BJ (cell line): ENCODE measurements at regions not wholly inside any gene's neighbourhood (a gene's known extent, or its start where the extent isn't known, plus 50 kb on each side); places are given as distances from the start of the nearest gene placed in this dataset.

Experiments
- CTCF ChIA-PET: fragments of 350-600 bp; formaldehyde crosslinking; extraction: SDS; loops from one replicate; lab custom pipeline; 2021; ENCODE audit warnings: antibody characterized with exemption, inconsistent platforms; lab: Yijun Ruan, JAX
- POLR2A ChIA-PET: fragments of 300-600 bp; sonication (Branson Sonifier 250); formaldehyde crosslinking; extraction: SDS; loops from one replicate; lab custom pipeline; 2021; ENCODE audit warnings: antibody characterized with exemption; lab: Charles Lee
- DNase-seq: peaks from one replicate; pipeline ENCODE4 v3.0.0-alpha.2; 2011; ENCODE audit warnings: low read depth
- H3K27me3 ChIP-seq: 2 replicates; pipeline ENCODE4 v1.6.0; 2011; ENCODE audit warnings: low read length; ENCODE audit not compliant: control insufficient read depth, insufficient read depth
- H3K36me3 ChIP-seq: 2 replicates; pipeline ENCODE4 v1.5.1; 2011; ENCODE audit warnings: low read length; ENCODE audit not compliant: control insufficient read depth, insufficient read depth
- H3K4me3 ChIP-seq: 2 replicates; pipeline ENCODE4 v1.5.1; 2011; ENCODE audit warnings: low read depth, mild to moderate bottlenecking, control low read depth, low read length
- CTCF ChIP-seq: IDR thresholded peaks from 2 replicates; pipeline ENCODE4 v1.5.1; 2011; ENCODE audit warnings: low read depth, mild to moderate bottlenecking, control low read depth, inconsistent platforms, low read length, moderate library complexity; ENCODE audit not compliant: insufficient read depth

- ChIA-PET POLR2A (no interaction called here), CTCF (no interaction called here)
- TF ChIP-seq CTCF, result no peak
- DNase-seq, result no peak
- H3K4me3 ChIP-seq, result no peak overlapping the region
- no peaks in the 10 kb centered on the region for H3K36me3 ChIP-seq
- no peaks in the 10 kb centered on the region for H3K27me3 ChIP-seq
Observed at GRCh38 chrX:25726539-25726938, 411.6 kb upstream of the MAGEB18 start.

GRCh38 chrX:25733148-25733547 is 405.0 kb upstream of the MAGEB18 start:
- ChIA-PET CTCF (no interaction called here), POLR2A (no interaction called here)
- TF ChIP-seq CTCF, result no peak
- no peak for DNase-seq
- H3K4me3 ChIP-seq, result no peak overlapping the region
- no peaks in the 10 kb centered on the region for H3K27me3 ChIP-seq
- H3K36me3 ChIP-seq, result no peaks in the 10 kb centered on the region

- H3K27me3 ChIP-seq, result no peaks in the 10 kb centered on the region
- no peak for TF ChIP-seq CTCF
- DNase-seq, result no peak
- H3K4me3 ChIP-seq, result no peak overlapping the region
- POLR2A ChIA-PET, result no interaction called here
- H3K36me3 ChIP-seq, result no peaks in the 10 kb centered on the region
- CTCF ChIA-PET, result no interaction called here
Observed at GRCh38 chrX:25737540-25737939, 400.6 kb upstream of the MAGEB18 start.

GRCh38 chrX:25742334-25742733 is 395.8 kb upstream of the MAGEB18 start:
- TF ChIP-seq CTCF, result no peak
- no peak for DNase-seq
- POLR2A ChIA-PET, result no interaction called here
- Histone ChIP-seq H3K4me3 (no peak overlapping the region), H3K36me3 (no peaks in the 10 kb centered on the region), H3K27me3 (no peaks in the 10 kb centered on the region)
- CTCF ChIA-PET, result no interaction called here

- Histone ChIP-seq H3K36me3 (no peaks in the 10 kb centered on the region), H3K27me3 (no peaks in the 10 kb centered on the region), H3K4me3 (no peak overlapping the region)
- no peak for TF ChIP-seq CTCF
- no peak for DNase-seq
- CTCF ChIA-PET, result no interaction called here
- POLR2A ChIA-PET, result no interaction called here
Observed at GRCh38 chrX:25754399-25754798, 383.7 kb upstream of the MAGEB18 start.
